ENCODE measurements at regions not wholly inside any gene's neighbourhood (a gene's known extent, or its start where the extent isn't known, plus 50 kb on each side); places are given as distances from the start of the nearest gene placed in this dataset.
"Not testable (repeated sequence)": the region's sequence is repeated elsewhere in the genome, so short reads cannot be mapped to it uniquely, and the experiment has no call there.

DNA sequence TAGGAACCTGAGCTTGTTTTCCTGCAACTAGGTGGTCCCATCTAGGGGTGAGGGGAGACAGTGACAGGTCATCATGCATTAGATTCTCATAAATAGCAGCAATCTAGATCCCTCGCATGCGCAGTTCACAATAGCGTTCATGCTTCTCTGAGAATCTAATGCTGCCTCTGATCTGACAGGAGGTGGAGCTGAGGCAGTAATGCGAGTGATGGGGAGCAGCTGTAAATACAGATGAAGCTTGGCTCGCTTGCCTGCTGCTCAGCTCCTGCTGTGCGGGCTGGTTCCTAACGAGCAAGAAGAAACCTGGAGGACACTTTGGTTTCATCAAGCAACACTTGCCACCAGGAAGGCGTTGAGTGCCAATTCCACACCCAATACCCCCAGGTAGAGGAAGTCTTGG, 95.1 kb upstream of the OLIG2 start:
- H3K4me3 ChIP-seq (ENCODE audit: low read length): no peak overlapping the region
- DNase-seq (ENCODE audit: low read depth): no peak
- TF ChIP-seq, protein P1, sequence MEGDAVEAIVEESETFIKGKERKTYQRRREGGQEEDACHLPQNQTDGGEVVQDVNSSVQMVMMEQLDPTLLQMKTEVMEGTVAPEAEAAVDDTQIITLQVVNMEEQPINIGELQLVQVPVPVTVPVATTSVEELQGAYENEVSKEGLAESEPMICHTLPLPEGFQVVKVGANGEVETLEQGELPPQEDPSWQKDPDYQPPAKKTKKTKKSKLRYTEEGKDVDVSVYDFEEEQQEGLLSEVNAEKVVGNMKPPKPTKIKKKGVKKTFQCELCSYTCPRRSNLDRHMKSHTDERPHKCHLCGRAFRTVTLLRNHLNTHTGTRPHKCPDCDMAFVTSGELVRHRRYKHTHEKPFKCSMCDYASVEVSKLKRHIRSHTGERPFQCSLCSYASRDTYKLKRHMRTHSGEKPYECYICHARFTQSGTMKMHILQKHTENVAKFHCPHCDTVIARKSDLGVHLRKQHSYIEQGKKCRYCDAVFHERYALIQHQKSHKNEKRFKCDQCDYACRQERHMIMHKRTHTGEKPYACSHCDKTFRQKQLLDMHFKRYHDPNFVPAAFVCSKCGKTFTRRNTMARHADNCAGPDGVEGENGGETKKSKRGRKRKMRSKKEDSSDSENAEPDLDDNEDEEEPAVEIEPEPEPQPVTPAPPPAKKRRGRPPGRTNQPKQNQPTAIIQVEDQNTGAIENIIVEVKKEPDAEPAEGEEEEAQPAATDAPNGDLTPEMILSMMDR (conservative IDR thresholded peaks at IDR 0.05; ENCODE audit: low read length): no peak

DNA sequence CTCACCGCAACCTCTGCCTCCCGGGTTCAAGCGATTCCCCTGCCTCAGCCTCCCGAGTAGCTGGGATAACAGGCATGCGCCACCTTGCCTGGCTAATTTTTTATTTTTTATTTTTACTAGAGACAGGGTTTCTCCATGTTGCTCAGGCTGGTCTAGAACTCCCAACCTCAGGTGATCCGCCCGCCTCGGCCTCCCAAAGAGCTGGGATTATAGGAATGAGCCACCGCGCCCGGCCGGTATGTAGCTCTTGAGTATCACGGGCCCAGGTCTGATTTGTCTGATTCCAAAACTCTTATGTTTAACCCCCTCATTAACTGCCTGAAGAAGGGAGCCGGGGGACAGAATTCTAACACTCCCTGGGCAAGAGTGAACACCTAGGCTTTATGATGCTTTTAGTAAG, 91.7 kb upstream of the OLIG2 start:
- H3K4me3 ChIP-seq (ENCODE audit: low read length); DNase-seq (ENCODE audit: low read depth): not testable (repeated sequence)

DNA sequence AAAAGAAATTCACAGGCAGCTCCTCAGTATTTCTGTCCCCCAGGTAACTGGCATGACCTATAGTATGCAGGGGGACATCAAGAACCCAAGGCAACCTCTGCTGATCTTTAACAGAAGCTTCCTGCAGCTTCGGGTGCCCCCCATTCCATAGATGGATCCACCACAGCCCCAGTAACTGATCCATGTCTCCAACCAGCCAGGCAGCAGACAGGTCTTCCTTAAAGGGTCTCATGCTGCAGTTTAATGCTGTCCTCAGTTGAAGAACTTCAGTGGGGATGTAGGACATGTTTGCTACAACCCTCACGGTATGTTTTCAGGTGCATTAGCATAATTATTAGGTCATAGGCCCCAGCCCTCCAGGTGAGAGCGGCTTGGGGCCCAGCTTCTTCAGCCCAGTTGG, 90.9 kb upstream of the OLIG2 start:
- no peak for DNase-seq (ENCODE audit: low read depth)
- no peak overlapping the region for H3K4me3 ChIP-seq (ENCODE audit: low read length)
- TF ChIP-seq, protein P1 (conservative IDR thresholded peaks at IDR 0.05; ENCODE audit: low read length): no peak

DNA sequence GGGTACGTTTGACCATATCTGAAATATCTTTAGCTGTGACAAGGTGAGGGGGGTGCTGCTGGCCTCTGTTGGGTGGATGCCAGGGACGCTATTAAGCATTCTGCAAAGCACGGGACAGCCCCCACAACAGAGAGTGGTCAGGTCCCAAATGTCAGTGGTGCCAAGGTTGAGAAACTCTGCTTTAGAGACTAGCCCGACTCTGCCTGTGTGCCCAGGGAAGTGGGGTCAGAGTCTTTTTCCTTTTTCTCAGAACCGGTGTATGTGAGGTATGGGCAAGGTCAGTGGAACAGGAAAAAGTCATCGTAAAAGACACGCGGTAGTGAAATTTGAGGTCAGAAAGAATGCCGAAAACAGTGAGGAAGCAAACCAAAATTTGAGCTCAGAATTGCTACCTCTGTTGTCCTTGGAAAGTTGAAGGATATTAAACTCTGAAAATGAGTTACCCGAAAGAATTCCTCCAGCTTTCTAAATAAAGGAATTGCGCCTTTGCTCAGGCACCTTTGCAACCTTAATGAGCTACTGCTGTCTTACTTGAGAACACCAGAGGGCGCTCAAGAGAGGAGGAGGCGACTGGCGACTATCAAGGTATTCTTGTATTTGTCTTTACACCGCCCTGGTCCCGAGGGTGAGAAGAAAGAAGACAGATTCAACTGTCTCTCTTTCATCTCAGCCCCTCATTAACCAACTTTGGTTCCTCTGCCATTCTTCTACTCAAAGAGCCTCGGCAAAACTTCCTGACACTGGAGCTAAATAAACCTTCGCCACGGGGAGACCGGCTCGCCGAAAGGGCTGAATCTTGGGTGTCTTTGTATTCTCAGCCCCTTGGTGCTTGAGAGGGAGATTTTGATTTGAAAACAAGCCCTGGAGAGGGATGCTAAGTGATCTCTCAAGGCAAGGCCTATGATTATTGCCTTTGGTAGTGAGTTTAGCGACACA, 85.4 kb upstream of the OLIG2 start:
- TF ChIP-seq, protein P1 (conservative IDR thresholded peaks at IDR 0.05; ENCODE audit: low read length): peak; percentile 74
- DNase-seq (ENCODE audit: low read depth): peak; percentile 36

DNA sequence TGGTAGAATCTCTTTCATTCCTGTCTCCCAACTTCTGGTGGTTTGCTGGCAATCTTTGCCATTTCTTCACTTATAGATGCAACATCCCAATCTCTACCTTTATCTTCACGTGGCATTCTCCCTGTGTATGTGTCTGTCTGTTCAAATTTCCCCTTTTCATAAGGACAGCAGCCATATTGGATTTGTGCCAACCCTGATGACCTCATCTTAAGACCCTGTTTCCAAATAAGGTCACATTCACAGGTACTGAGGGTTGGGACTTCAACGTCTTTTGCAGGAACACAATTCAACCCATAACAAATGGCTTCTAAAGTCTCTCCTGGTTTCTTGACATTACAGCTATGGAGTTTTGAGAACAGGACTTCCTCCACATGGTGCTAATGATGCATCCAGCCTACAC, 84.5 kb upstream of the OLIG2 start:
- no peak for DNase-seq (ENCODE audit: low read depth)
- TF ChIP-seq, protein P1 (conservative IDR thresholded peaks at IDR 0.05; ENCODE audit: low read length): no peak
- no peak overlapping the region for H3K4me3 ChIP-seq (ENCODE audit: low read length)

More for the DNA sequence above, 85.4 kb upstream of the OLIG2 start:
- H3K4me3 ChIP-seq (ENCODE audit: low read length): no peak overlapping the region

DNA sequence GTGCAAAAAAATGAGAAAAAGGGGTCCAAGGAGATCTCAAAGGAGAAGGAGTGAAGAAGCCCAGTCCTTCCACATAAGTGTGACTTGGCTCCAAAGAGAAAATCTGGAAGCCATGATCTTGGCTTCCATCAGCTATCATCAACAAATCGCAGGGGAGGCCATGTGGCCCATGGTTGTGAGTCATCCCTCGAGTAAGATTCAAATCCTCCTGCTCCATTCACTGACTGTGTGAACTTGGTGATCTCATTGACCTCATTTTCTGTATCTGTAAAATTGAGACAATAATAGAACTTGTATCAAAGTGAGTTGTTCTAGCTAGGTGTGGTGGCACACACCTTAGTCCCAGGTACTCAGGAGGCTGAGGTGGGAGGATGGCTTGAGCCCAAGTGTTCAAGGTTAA, 79.1 kb upstream of the OLIG2 start:
- TF ChIP-seq, protein P1 (conservative IDR thresholded peaks at IDR 0.05; ENCODE audit: low read length): no peak
- H3K4me3 ChIP-seq (ENCODE audit: low read length): no peak overlapping the region
- DNase-seq (ENCODE audit: low read depth): peak; percentile 1

DNA sequence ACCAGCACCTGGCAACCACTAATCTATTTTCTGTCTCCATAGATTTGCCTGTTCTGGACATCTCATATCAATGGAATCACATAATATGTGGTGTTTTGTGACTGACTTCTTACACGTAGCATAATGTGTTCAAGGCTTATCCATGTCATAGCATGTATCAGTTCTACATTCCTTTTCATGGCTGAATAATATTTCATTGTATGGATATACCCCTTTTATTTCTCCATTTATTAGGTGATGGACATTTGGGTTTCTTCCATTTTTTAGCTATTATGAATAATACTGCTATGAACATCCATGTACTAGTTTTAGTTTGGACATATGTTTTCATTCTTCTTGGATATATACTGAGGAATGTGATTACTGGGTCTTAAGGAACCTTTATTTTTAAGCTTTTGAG, 78.0 kb upstream of the OLIG2 start:
- H3K4me3 ChIP-seq (ENCODE audit: low read length): no peak overlapping the region
- DNase-seq (ENCODE audit: low read depth): no peak
- TF ChIP-seq, protein P1 (conservative IDR thresholded peaks at IDR 0.05; ENCODE audit: low read length): no peak

Measured in AG10803 (cell line).